Heart left ventricle (tissue), 16 donors: ENCODE measurements at regions not wholly inside any gene's neighbourhood (a gene's known extent, or its start where the extent isn't known, plus 50 kb on each side); places are given as distances from the start of the nearest gene placed in this dataset.

Source experiments
- ATAC-seq, 4 donors: fragments of 200-7000 bp; cut with Tn5 transposase; one replicate each; pipeline ENCODE4 v1.9.1; 2020 to 2022; ENCODE audit warnings: moderate library complexity in 4 of 4, mild to moderate bottlenecking in 3 of 4, moderate number of reproducible peaks in 1 of 4
- DNase-seq, 5 donors: peaks; one replicate each; pipeline ENCODE4 v3.0.0-alpha.2; 2020
- H3K27ac ChIP-seq, 12 donors: fragments of 200-600 bp; sonication (generic) in 4 of 12; one replicate each; pipeline versions ENCODE4 v1.5.0 to v1.8.0; 2016 to 2022; ENCODE audit warnings: mild to moderate bottlenecking in 2 of 12
- H3K27me3 ChIP-seq, 9 donors: fragments of 200-600 bp; sonication (generic) in 2 of 9; one replicate each; pipeline versions ENCODE4 v1.5.1 to v1.8.0; 2016 to 2022; ENCODE audit warnings: mild to moderate bottlenecking in 3 of 9
- H3K36me3 ChIP-seq, 9 donors: fragments of 200-600 bp; sonication (generic) in 2 of 9; one replicate each; pipeline versions ENCODE4 v1.5.0 to v1.8.0; 2018 to 2022; ENCODE audit warnings: mild to moderate bottlenecking in 2 of 9
- H3K4me1 ChIP-seq, 12 donors: fragments of 200-600 bp; sonication (generic) in 4 of 12; one replicate each; pipeline versions ENCODE4 v1.5.0 to v1.8.0; 2016 to 2022; ENCODE audit warnings: mild to moderate bottlenecking in 3 of 12
- H3K4me3 ChIP-seq, 12 donors: fragments of 200-600 bp; sonication (generic) in 4 of 12; one replicate each; pipeline versions ENCODE4 v1.5.0 to v1.8.0; 2017 to 2022; ENCODE audit warnings: mild to moderate bottlenecking in 9 of 12, moderate library complexity in 4 of 12
- H3K9me3 ChIP-seq, 12 donors: fragments of 200-600 bp; sonication (generic) in 4 of 12; one replicate each; pipeline versions ENCODE4 v1.5.0 to v1.8.0; 2016 to 2022; ENCODE audit warnings: mild to moderate bottlenecking in 1 of 12
- POLR2A ChIP-seq, 2 donors: fragments of 450-650 bp; IDR thresholded peaks; one replicate each; pipeline ENCODE4 v1.6.1; 2017; ENCODE audit warnings: antibody characterized with exemption in 2 of 2, mild to moderate bottlenecking in 2 of 2, moderate library complexity in 2 of 2
- WGBS, 4 donors: extraction: QIAGEN DNeasy Blood & Tissue Kit in 2 of 4; methylation state at CpG; one replicate each; pipeline versions ENCODE4 v1.1.5 to v1.1.7; 2013 to 2018; 5-methylcytosine and 5-hydroxymethylcytosine counted together
- intact Hi-C, 10 donors: fragments of 100-400 bp; cut with DNase I; formaldehyde crosslinking; loops; one replicate each; pipeline versions ENCODE4 v1.11.1 to v1.14.2; 2022
- TF ChIP-seq, protein P1 (sequence below), 12 donors: fragments of 200-600 bp; sonication (generic) in 4 of 12; IDR thresholded peaks; one replicate each; pipeline versions ENCODE4 v1.5.0 to v1.8.0; 2018 to 2022; ENCODE audit warnings: antibody characterized with exemption in 12 of 12, mild to moderate bottlenecking in 5 of 12
- donor health status: ischemic (EF 13 %, LVEDD 7.1; RV severe dilation, severe dysfunction).
- donor health status: healthy with polysubstance abuse.
- donor health status: DM: no; HTN: yes; CAD: no.
- donor health status: DM: no; HTN: no; CAD: no.
- donor health status: ischemic (EF 25% LVEDD 6.9; RV normal size, moderate dysfunction).
- donor health status: ischemic (EF 25% LVEDD 5.7; RV mildly dilated, moderate dysfunction).
- donor health status: healthy.
- donor health status: DM: yes; HTN: yes; CAD: no.
- donor health status: ischemic (EF 35%, LVEDD 5.7; RV mildly dilated, moderate dysfunction).
- donor health status: nonischemic (EF 11% LVEDD 7.7; RV severe dilation, severe dysfunction).
- donor health status: DM: yes; HTN: yes; CAD: no.
- donor health status: PGD.
- donor health status: ischemic (EF 29% LVEDD 5.4; RV normal size, mild dysfunction).
- donor health status: nonischemic (EF 23%, LVEDD 6.1; RV moderate dilation, normal function).

GRCh38 chr20:12399110-12399836 lies 481.6 kb downstream of the BTBD3 start:
- ATAC-seq (no peak), DNase-seq (no peak)
- WGBS, 4 donors = 66 to 85% (median 72%) methylated on average over 4 of the region's 4 CpGs
- Histone ChIP-seq H3K36me3 (no peaks in the 10 kb centered on the region), H3K4me3 (no peak overlapping the region), H3K4me1 (no peaks in the 10 kb centered on the region), H3K27ac (no peak overlapping the region), H3K27me3 (no peaks in the 10 kb centered on the region), H3K9me3 (peaks cover 0 to 4% (median 0%) of the 10 kb centered on the region in 12 donors)
- TF ChIP-seq POLR2A (IDR thresholded peaks at IDR 0.05) = no peak
- TF ChIP-seq, protein P1, sequence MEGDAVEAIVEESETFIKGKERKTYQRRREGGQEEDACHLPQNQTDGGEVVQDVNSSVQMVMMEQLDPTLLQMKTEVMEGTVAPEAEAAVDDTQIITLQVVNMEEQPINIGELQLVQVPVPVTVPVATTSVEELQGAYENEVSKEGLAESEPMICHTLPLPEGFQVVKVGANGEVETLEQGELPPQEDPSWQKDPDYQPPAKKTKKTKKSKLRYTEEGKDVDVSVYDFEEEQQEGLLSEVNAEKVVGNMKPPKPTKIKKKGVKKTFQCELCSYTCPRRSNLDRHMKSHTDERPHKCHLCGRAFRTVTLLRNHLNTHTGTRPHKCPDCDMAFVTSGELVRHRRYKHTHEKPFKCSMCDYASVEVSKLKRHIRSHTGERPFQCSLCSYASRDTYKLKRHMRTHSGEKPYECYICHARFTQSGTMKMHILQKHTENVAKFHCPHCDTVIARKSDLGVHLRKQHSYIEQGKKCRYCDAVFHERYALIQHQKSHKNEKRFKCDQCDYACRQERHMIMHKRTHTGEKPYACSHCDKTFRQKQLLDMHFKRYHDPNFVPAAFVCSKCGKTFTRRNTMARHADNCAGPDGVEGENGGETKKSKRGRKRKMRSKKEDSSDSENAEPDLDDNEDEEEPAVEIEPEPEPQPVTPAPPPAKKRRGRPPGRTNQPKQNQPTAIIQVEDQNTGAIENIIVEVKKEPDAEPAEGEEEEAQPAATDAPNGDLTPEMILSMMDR (IDR thresholded peaks at IDR 0.05) = no peak
- intact Hi-C loops = loop anchor here in 1 of 10 donors (2.0 kb wide), 1 partner anchor 28 kb away; no protein-coding TSS in a partner anchor

DNA sequence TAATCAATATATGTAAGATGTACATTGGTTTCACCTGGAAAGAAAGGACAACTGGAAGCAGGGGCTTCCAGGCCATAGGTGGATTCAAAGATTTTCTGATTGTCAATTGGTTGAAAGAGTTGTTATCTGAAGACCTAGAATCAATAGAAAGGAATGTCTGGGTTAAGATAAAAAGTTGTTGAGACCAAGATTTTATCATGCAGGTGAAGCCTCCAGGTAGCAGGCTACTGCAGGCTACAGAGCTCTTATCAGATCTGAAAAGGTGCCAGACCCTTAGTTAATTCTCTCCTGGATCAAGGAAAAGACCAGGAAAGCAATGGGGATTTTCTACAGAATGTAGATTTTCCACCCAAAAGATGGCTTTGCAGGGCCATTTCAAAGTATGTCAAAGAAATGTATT lies 487.2 kb downstream of the BTBD3 start:
- H3K36me3 ChIP-seq = no peaks in the 10 kb centered on the region
- H3K27me3 ChIP-seq = no peaks in the 10 kb centered on the region
- TF ChIP-seq POLR2A (IDR thresholded peaks at IDR 0.05) = no peak
- TF ChIP-seq, protein P1 (IDR thresholded peaks at IDR 0.05) = no peak
- H3K4me1 ChIP-seq = no peaks in the 10 kb centered on the region
- peaks cover 0 to 44% (median 20%) of the 10 kb centered on the region in 12 donors for H3K9me3 ChIP-seq
- H3K4me3 ChIP-seq = no peak overlapping the region
- H3K27ac ChIP-seq = no peak overlapping the region
- intact Hi-C loops = no loop called here
- ATAC-seq = no peak
- DNase-seq = no peak

DNA sequence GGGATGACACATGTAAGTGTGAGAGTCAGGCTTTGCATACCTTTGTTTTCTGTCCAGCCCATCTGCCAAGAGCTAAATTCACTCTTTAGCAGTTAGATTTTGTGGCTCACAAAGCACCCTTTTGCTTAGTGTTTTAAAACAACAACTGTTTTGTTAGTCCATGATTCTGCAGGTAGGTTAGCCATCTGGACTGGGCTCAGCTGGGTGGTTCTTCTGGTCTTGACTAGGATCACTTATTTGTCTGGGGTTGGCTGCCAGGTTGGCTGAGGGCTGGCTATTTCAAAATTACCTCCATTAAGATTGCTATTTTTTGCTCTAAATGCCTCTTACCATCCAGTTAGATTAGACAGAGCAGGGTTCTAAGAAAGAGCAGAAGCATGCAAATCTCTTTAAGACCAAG lies 489.3 kb downstream of the BTBD3 start:
- Histone ChIP-seq H3K4me1 (no peaks in the 10 kb centered on the region), H3K27ac (no peak overlapping the region), H3K36me3 (no peaks in the 10 kb centered on the region), H3K9me3 (peaks cover 0 to 48% (median 20%) of the 10 kb centered on the region in 12 donors), H3K4me3 (no peak overlapping the region), H3K27me3 (no peaks in the 10 kb centered on the region)
- ATAC-seq (no peak), DNase-seq (no peak)
- intact Hi-C loops = no loop called here
- no peak for TF ChIP-seq POLR2A (IDR thresholded peaks at IDR 0.05)
- TF ChIP-seq, protein P1 (IDR thresholded peaks at IDR 0.05) = no peak

DNA sequence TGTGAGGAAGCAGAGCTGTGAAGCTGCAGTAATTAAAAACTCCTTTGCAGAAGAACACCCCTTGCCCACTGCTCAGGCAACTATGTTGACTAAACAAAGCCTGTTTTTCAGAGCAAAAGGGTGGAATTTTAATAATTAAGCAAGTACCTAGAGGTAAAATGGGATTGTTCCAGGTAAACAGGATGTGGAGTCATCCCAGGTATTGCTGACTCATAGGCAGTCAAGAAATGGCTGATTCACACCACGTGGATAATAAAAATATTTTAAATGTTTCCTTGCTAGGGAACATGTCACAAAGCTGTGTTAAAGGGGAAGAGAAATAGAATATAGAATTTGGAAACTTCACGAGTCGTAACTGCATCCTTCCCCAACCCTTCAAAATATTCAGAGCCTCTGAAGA lies 491.8 kb downstream of the BTBD3 start:
- no peak for TF ChIP-seq POLR2A (IDR thresholded peaks at IDR 0.05)
- TF ChIP-seq, protein P1 (IDR thresholded peaks at IDR 0.05) = no peak
- 45 to 76% (median 61%) methylated on average over 3 of the region's 3 CpGs for WGBS, 4 donors
- H3K9me3 ChIP-seq = peaks cover 0 to 48% (median 20%) of the 10 kb centered on the region in 12 donors

More for the DNA sequence above, 491.8 kb downstream of the BTBD3 start:
- DNase-seq (no peak), ATAC-seq (no peak)
- no peaks in the 10 kb centered on the region for H3K36me3 ChIP-seq
- H3K27ac ChIP-seq = no peak overlapping the region
- intact Hi-C loops = no loop called here
- H3K27me3 ChIP-seq = no peaks in the 10 kb centered on the region
- H3K4me1 ChIP-seq = no peaks in the 10 kb centered on the region
- H3K4me3 ChIP-seq = no peak overlapping the region
